SU-DHL-6 (cell line): ENCODE measurements at regions not wholly inside any gene's neighbourhood (a gene's known extent, or its start where the extent isn't known, plus 50 kb on each side); places are given as distances from the start of the nearest gene placed in this dataset.

ENCODE experiments used
- H2AFZ ChIP-seq: fragments of 200-600 bp; sonication (generic); 2 replicates; pipeline ENCODE4 v1.6.1; 2014; ENCODE audit warnings: low read depth, mild to moderate bottlenecking, moderate library complexity, mixed read lengths, antibody characterized with exemption, low read length; ENCODE audit not compliant: severe bottlenecking
- H3F3A ChIP-seq: fragments of 200-600 bp; shearing (Covaris generic); 2 replicates; pipeline ENCODE4 v1.6.0; 2016; ENCODE audit warnings: antibody characterized with exemption, mild to moderate bottlenecking; ENCODE audit not compliant: insufficient read depth
- H3K27ac ChIP-seq: fragments of 200-600 bp; sonication (generic); 2 replicates; pipeline ENCODE4 v1.5.1; 2016; ENCODE audit warnings: low read depth, mild to moderate bottlenecking, low read length, moderate library complexity, mixed read lengths
- H3K27me3 ChIP-seq: fragments of 200-600 bp; sonication (generic), shearing (Covaris generic); 2 replicates; pipeline ENCODE4 v1.6.0; 2014; ENCODE audit warnings: mild to moderate bottlenecking, low read length
- H3K36me3 ChIP-seq: fragments of 200-600 bp; sonication (generic); 2 replicates; pipeline ENCODE4 v1.6.1; 2014; ENCODE audit warnings: mild to moderate bottlenecking, low read length, mixed read lengths
- H3K4me2 ChIP-seq: fragments of 300-600, 200-600 bp; shearing (Covaris generic), sonication (generic); 2 replicates; pipeline ENCODE4 v1.6.0; 2014; ENCODE audit warnings: low read length, low read depth, mild to moderate bottlenecking; ENCODE audit not compliant: poor library complexity, severe bottlenecking
- H3K4me3 ChIP-seq: fragments of 200-600 bp; sonication (generic); 2 replicates; pipeline ENCODE4 v1.5.1; 2014; ENCODE audit warnings: antibody characterized with exemption, low read length, mild to moderate bottlenecking, mixed read lengths; ENCODE audit not compliant: insufficient read depth, poor library complexity, severe bottlenecking
- H3K79me2 ChIP-seq: fragments of 200-600 bp; sonication (generic); 2 replicates; pipeline ENCODE4 v1.6.1; 2014; ENCODE audit warnings: mild to moderate bottlenecking, low read length, moderate library complexity; ENCODE audit not compliant: insufficient read depth
- H3K9ac ChIP-seq: fragments of 200-600 bp; sonication (generic); 2 replicates; pipeline ENCODE4 v1.7.0; 2014; ENCODE audit warnings: mild to moderate bottlenecking, low read length
- H3K9me2 ChIP-seq: fragments of 200-600 bp; sonication (generic); replicated peaks from 2 replicates; pipeline ENCODE4 v1.6.1; 2014; ENCODE audit warnings: low read length; ENCODE audit not compliant: insufficient read depth
- H3K9me3 ChIP-seq: fragments of 200-600 bp; sonication (generic); 2 replicates; pipeline ENCODE4 v1.6.1; 2014; ENCODE audit warnings: low read length, mixed read lengths; ENCODE audit not compliant: insufficient read depth
- H4K20me1 ChIP-seq: fragments of 200-600 bp; sonication (generic); 2 replicates; pipeline ENCODE4 v1.6.1; 2014; ENCODE audit warnings: low read depth, mild to moderate bottlenecking, antibody characterized with exemption, low read length, moderate library complexity, mixed read lengths
- EZH2phosphoT487 ChIP-seq: fragments of 200-600 bp; sonication (generic), shearing (Covaris generic); conservative IDR thresholded peaks from 2 replicates; pipeline ENCODE4 v1.6.1; 2018; ENCODE audit warnings: mild to moderate bottlenecking, antibody characterized with exemption, low read length, moderate library complexity, mixed read lengths
- TF ChIP-seq, protein P1 (sequence below): fragments of 200-600 bp; sonication (generic); IDR thresholded peaks from one replicate; pipeline ENCODE4 v1.5.1; 2017; ENCODE audit warnings: antibody characterized with exemption, mild to moderate bottlenecking, low read length, moderate library complexity; ENCODE audit not compliant: insufficient read depth, poor library complexity, severe bottlenecking

- no peak overlapping the region for H3K4me3 ChIP-seq
- H3K9me2 ChIP-seq = no peaks in the 10 kb centered on the region
- 0 out of 2 replicates have a peak, but pooled peaks cover 5% of the 10 kb centered on the region for H3K36me3 ChIP-seq
- no peaks in the 10 kb centered on the region for H3K9me3 ChIP-seq
- no peaks in the 10 kb centered on the region for H3K79me2 ChIP-seq
- no peaks in the 10 kb centered on the region for H3F3A ChIP-seq
- TF ChIP-seq EZH2phosphoT487 = no peak
- TF ChIP-seq, protein P1, sequence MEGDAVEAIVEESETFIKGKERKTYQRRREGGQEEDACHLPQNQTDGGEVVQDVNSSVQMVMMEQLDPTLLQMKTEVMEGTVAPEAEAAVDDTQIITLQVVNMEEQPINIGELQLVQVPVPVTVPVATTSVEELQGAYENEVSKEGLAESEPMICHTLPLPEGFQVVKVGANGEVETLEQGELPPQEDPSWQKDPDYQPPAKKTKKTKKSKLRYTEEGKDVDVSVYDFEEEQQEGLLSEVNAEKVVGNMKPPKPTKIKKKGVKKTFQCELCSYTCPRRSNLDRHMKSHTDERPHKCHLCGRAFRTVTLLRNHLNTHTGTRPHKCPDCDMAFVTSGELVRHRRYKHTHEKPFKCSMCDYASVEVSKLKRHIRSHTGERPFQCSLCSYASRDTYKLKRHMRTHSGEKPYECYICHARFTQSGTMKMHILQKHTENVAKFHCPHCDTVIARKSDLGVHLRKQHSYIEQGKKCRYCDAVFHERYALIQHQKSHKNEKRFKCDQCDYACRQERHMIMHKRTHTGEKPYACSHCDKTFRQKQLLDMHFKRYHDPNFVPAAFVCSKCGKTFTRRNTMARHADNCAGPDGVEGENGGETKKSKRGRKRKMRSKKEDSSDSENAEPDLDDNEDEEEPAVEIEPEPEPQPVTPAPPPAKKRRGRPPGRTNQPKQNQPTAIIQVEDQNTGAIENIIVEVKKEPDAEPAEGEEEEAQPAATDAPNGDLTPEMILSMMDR = no peak
- H3K4me2 ChIP-seq = no peak overlapping the region
- H3K27me3 ChIP-seq = no peaks in the 10 kb centered on the region
- H2AFZ ChIP-seq = no peak overlapping the region
- H3K9ac ChIP-seq = no peak overlapping the region
- no peaks in the 10 kb centered on the region for H4K20me1 ChIP-seq
- no peak overlapping the region for H3K27ac ChIP-seq
These were observed 176.4 kb downstream of the NFKBIZ start for GRCh38 chr3:102025606-102026270.

- H3K9me3 ChIP-seq = no peaks in the 10 kb centered on the region
- H3K9me2 ChIP-seq = no peaks in the 10 kb centered on the region
- no peak overlapping the region for H3K9ac ChIP-seq
- H3K79me2 ChIP-seq = no peaks in the 10 kb centered on the region
- H3K27ac ChIP-seq = no peak overlapping the region
- no peaks in the 10 kb centered on the region for H3F3A ChIP-seq
- TF ChIP-seq, protein P1 = no peak
- TF ChIP-seq EZH2phosphoT487 = no peak
- H2AFZ ChIP-seq = no peak overlapping the region
- no peaks in the 10 kb centered on the region for H4K20me1 ChIP-seq
- H3K4me3 ChIP-seq = no peak overlapping the region
- 0 out of 2 replicates have a peak, but pooled peaks cover 5% of the 10 kb centered on the region for H3K36me3 ChIP-seq
- no peaks in the 10 kb centered on the region for H3K27me3 ChIP-seq
- H3K4me2 ChIP-seq = no peak overlapping the region
These were observed 177.3 kb downstream of the NFKBIZ start for GRCh38 chr3:102026656-102027055.

- no peaks in the 10 kb centered on the region for H3K27me3 ChIP-seq
- no peak overlapping the region for H3K9ac ChIP-seq
- no peaks in the 10 kb centered on the region for H3K9me2 ChIP-seq
- TF ChIP-seq, protein P1 = no peak
- TF ChIP-seq EZH2phosphoT487 = no peak
- H3K4me3 ChIP-seq = no peak overlapping the region
- H3K9me3 ChIP-seq = no peaks in the 10 kb centered on the region
- no peak overlapping the region for H2AFZ ChIP-seq
- H3K36me3 ChIP-seq = 0 out of 2 replicates have a peak, but pooled peaks cover 5% of the 10 kb centered on the region
- H3F3A ChIP-seq = no peaks in the 10 kb centered on the region
- no peak overlapping the region for H3K27ac ChIP-seq
- H3K79me2 ChIP-seq = no peaks in the 10 kb centered on the region
- no peaks in the 10 kb centered on the region for H4K20me1 ChIP-seq
- H3K4me2 ChIP-seq = no peak overlapping the region
These were observed 181.3 kb downstream of the NFKBIZ start for GRCh38 chr3:102030661-102031060.
